GM13977 (cell line): ENCODE measurements at regions not wholly inside any gene's neighbourhood (a gene's known extent, or its start where the extent isn't known, plus 50 kb on each side); places are given as distances from the start of the nearest gene placed in this dataset.

Experiments
- DNase-seq: peaks from one replicate; pipeline ENCODE4 v3.0.0; 2012; ENCODE audit warnings: low spot score
- CTCF ChIP-seq: IDR thresholded peaks from 2 replicates; pipeline ENCODE4 v1.5.1; 2012; ENCODE audit warnings: mild to moderate bottlenecking, control low read depth; ENCODE audit not compliant: insufficient read depth; ENCODE audit errors: extremely low read depth, missing control alignments
- in situ Hi-C: fragments of 300-500 bp; cut with MboI; formaldehyde crosslinking; loops from one replicate; pipeline ENCODE4 v1.12.0; 2022; ENCODE audit warnings: low sequenced_read_pairs, low pct_unique_long_range_greater_than_20kb, mixed read lengths, inconsistent platforms; ENCODE audit not compliant: unreplicated experiment

- no peak for TF ChIP-seq CTCF
- in situ Hi-C loops = no loop called here
Observed at GRCh38 chr12:33304176-33304575, 135.4 kb downstream of the SYT10 start.

GRCh38 chr12:33296529-33296928, 143.1 kb downstream of the SYT10 start:
- in situ Hi-C loops = no loop called here
- no peak for DNase-seq
- TF ChIP-seq CTCF = no peak

More at GRCh38 chr12:33304176-33304575, 135.4 kb downstream of the SYT10 start:
- no peak for DNase-seq

GRCh38 chr12:33290703-33291102, 148.9 kb downstream of the SYT10 start:
- in situ Hi-C loops = no loop called here
- no peak for DNase-seq
- TF ChIP-seq CTCF = no peak

GRCh38 chr12:33283054-33283453, 156.6 kb downstream of the SYT10 start:
- no peak for TF ChIP-seq CTCF
- in situ Hi-C loops = no loop called here
- no peak for DNase-seq

GRCh38 chr12:33277376-33277775, 162.2 kb downstream of the SYT10 start:
- TF ChIP-seq CTCF = no peak
- no peak for DNase-seq
- in situ Hi-C loops = no loop called here

- no peak for DNase-seq
- TF ChIP-seq CTCF = no peak
- in situ Hi-C loops = no loop called here
Observed at GRCh38 chr12:33267641-33268040, 172.0 kb downstream of the SYT10 start.

GRCh38 chr12:33265900-33266299, 173.7 kb downstream of the SYT10 start:
- in situ Hi-C loops = no loop called here
- DNase-seq = no peak
- no peak for TF ChIP-seq CTCF
